ENCODE measurements at regions not wholly inside any gene's neighbourhood (a gene's known extent, or its start where the extent isn't known, plus 50 kb on each side); places are given as distances from the start of the nearest gene placed in this dataset.

GRCh38 chr6:133613211-133613610, 275.7 kb upstream of the TCF21 start:
- no peak for TF ChIP-seq EZH2 (IDR thresholded peaks at IDR 0.05; ENCODE audit: borderline replicate concordance, low read depth, low read length, poor library complexity, severe bottlenecking)
- no peak for TF ChIP-seq CTCF (conservative IDR thresholded peaks at IDR 0.05; ENCODE audit: low read depth, low read length)
- H3K27me3 ChIP-seq (replicated peaks; ENCODE audit: insufficient read depth, low read depth, low read length, poor library complexity), result peaks cover 75% of the 10 kb centered on the region
- intact Hi-C loops (cut with micrococcal nuclease; ENCODE audit: unreplicated experiment), result no loop called here
- DNase-seq (ENCODE audit: low spot score), result no peak
- BruUV-seq (replicated peaks), result no TSS peak
- no peaks in the 10 kb centered on the region for H3K4me1 ChIP-seq (ENCODE audit: insufficient read depth, low read length, poor library complexity, severe bottlenecking)
- no peak overlapping the region for H3K27ac ChIP-seq (ENCODE audit: low read depth, low read length, poor library complexity, severe bottlenecking)
- H3K36me3 ChIP-seq (ENCODE audit: insufficient read depth, low read length, poor library complexity, severe bottlenecking), result no peaks in the 10 kb centered on the region
- ChIA-PET CTCF (no interaction called here), POLR2A (ENCODE audit: low non-redundant PET) (no interaction called here)
- H3K9me3 ChIP-seq (ENCODE audit: low read depth, low read length, poor library complexity, severe bottlenecking), result no peaks in the 10 kb centered on the region
- H3K4me3 ChIP-seq (ENCODE audit: low read depth, low read length, poor library complexity, severe bottlenecking), result no peak overlapping the region

GRCh38 chr6:133621751-133622150, 267.2 kb upstream of the TCF21 start:
- H3K27me3 ChIP-seq (replicated peaks; ENCODE audit: insufficient read depth, low read depth, low read length, poor library complexity), result peaks cover 64% of the 10 kb centered on the region
- intact Hi-C loops (cut with micrococcal nuclease; ENCODE audit: unreplicated experiment), result no loop called here
- H3K4me3 ChIP-seq (ENCODE audit: low read depth, low read length, poor library complexity, severe bottlenecking), result no peak overlapping the region
- no peak for DNase-seq (ENCODE audit: low spot score)
- H3K36me3 ChIP-seq (ENCODE audit: insufficient read depth, low read length, poor library complexity, severe bottlenecking), result no peaks in the 10 kb centered on the region
- POLR2A ChIA-PET (ENCODE audit: low non-redundant PET), result no interaction called here
- CTCF ChIA-PET, result no interaction called here
- no peak overlapping the region for H3K27ac ChIP-seq (ENCODE audit: low read depth, low read length, poor library complexity, severe bottlenecking)
- TF ChIP-seq EZH2 (IDR thresholded peaks at IDR 0.05; ENCODE audit: borderline replicate concordance, low read depth, low read length, poor library complexity, severe bottlenecking) (no peak), CTCF (conservative IDR thresholded peaks at IDR 0.05; ENCODE audit: low read depth, low read length) (no peak)
- BruUV-seq (replicated peaks), result no TSS peak
- H3K4me1 ChIP-seq (ENCODE audit: insufficient read depth, low read length, poor library complexity, severe bottlenecking), result no peaks in the 10 kb centered on the region
- H3K9me3 ChIP-seq (ENCODE audit: low read depth, low read length, poor library complexity, severe bottlenecking), result no peaks in the 10 kb centered on the region

- H3K27me3 ChIP-seq (replicated peaks; ENCODE audit: insufficient read depth, low read depth, low read length, poor library complexity), result peaks cover 75% of the 10 kb centered on the region
- TF ChIP-seq CTCF (conservative IDR thresholded peaks at IDR 0.05; ENCODE audit: low read depth, low read length) (no peak), EZH2 (IDR thresholded peaks at IDR 0.05; ENCODE audit: borderline replicate concordance, low read depth, low read length, poor library complexity, severe bottlenecking) (no peak)
- no peaks in the 10 kb centered on the region for H3K36me3 ChIP-seq (ENCODE audit: insufficient read depth, low read length, poor library complexity, severe bottlenecking)
- no peak overlapping the region for H3K4me3 ChIP-seq (ENCODE audit: low read depth, low read length, poor library complexity, severe bottlenecking)
- ChIA-PET POLR2A (ENCODE audit: low non-redundant PET) (no interaction called here), CTCF (no interaction called here)
- no peaks in the 10 kb centered on the region for H3K4me1 ChIP-seq (ENCODE audit: insufficient read depth, low read length, poor library complexity, severe bottlenecking)
- DNase-seq (ENCODE audit: low spot score), result no peak
- no TSS peak for BruUV-seq (replicated peaks)
- H3K27ac ChIP-seq (ENCODE audit: low read depth, low read length, poor library complexity, severe bottlenecking), result no peak overlapping the region
- intact Hi-C loops (cut with micrococcal nuclease; ENCODE audit: unreplicated experiment), result no loop called here
- no peaks in the 10 kb centered on the region for H3K9me3 ChIP-seq (ENCODE audit: low read depth, low read length, poor library complexity, severe bottlenecking)
Measured at GRCh38 chr6:133623065-133623464, 265.8 kb upstream of the TCF21 start.
